ENCODE measurements at regions not wholly inside any gene's neighbourhood (a gene's known extent, or its start where the extent isn't known, plus 50 kb on each side); places are given as distances from the start of the nearest gene placed in this dataset.
"Not testable (repeated sequence)": the region's sequence is repeated elsewhere in the genome, so short reads cannot be mapped to it uniquely, and the experiment has no call there.

DNA sequence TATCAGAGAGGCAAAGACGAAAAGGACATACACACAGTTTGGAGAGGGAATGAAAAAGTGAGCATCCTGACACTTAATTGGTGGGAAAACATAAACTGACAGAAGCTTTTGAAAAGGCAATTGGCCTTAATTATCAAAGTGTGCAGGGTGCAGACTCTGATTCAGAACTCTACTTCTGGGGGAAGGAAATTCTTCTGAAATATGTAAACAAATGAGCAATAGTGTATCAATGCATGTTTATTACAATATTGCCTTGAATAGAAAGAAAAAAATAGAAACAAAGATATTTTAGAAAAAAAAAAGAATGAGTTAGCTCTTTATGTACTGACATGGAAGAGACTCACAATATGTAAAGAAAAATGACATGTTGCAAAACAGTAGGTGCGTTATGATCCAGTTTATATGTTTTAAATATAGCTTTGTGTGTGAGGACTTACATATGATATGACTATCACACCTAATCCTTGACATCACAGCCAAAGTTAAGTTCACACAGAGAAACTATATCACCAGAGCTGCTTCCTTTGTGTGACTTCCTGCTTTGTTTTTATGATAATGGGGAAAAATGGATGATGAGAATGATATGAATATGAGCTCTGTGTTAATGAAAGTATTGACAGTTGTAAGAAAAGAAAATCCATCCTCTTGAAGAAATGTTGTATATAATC, 182.4 kb downstream of the KCTD12 start:
- DNase-seq: no peak

DNA sequence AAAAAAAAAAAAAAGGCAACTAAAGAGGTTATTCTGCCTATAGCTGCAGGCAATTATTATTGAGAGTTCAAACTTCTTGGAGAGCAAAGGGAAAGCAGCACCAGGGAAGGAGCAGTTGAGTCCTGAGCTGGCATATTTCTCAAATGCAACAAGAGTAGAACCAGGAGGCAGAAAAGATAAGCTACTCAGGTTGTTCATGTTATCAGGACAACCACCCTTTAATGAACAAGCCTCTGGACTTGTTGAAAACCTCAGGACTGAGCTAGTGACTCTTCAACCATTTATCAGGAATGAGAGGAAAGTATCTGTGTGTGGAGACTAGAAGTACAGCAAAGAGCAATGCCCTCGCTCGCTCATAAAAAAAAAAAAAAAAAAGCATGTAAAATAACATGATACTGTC, 183.0 kb downstream of the KCTD12 start:
- no peak for DNase-seq

DNA sequence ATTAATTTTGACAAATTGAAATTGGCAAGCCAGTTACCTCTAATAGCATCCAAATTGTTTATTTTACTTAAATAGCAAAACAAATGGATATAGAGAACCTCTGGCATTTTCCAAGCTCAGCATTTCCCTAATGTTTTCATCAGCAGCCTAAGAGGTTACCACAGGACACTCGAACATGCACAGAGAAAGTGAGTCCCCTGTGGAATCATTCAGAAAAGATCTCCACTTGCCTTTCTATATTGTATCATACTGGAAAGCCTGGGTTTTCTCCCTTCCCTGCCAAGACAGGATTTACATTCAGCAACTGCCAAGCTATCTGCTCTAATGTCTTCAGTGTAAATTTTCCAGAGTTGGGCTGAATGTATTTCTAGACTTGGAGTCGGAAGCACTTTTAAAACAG, 188.9 kb downstream of the KCTD12 start:
- no peak for DNase-seq

DNA sequence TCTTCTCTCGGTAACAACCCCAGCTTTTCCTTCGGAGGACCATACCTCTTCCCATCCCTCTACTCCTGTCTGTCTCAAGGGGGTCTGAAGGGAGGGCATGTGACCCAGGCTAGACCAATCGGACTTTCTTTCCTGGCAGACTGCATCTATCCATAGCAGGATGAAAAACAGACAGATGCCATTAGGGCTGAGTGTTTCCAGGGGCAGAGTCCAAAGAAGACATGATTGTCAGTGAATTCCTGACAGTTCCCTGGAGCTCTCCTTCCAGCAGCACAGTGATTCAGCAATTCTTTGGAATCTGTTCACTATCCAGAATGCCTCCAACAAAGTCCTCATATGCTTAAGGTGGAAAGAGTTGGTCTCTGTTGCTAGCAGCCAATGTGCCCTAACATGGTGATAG, 189.8 kb downstream of the KCTD12 start:
- DNase-seq: no peak

DNA sequence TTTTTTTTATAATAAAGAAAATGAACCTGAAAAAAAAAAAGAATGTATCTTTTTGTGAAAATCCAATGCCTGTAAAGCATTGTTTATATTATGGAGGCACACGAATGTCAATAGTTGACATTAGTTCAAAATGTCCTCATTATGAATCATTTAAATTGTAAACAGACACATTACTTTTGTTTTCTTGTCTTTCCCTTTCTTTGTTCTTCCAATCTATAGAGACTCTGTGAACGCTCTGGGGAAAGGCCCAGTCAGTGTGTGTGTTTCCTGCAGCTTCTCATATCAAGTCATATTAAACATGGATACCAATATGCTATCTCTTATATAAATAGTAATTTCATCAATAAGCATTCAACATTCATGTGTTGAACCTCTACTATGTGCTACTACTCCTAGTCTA, 193.1 kb downstream of the KCTD12 start:
- DNase-seq: no peak

GRCh38 chr13:76692346-76692745, 193.9 kb downstream of the KCTD12 start:
- no peak for DNase-seq

DNA sequence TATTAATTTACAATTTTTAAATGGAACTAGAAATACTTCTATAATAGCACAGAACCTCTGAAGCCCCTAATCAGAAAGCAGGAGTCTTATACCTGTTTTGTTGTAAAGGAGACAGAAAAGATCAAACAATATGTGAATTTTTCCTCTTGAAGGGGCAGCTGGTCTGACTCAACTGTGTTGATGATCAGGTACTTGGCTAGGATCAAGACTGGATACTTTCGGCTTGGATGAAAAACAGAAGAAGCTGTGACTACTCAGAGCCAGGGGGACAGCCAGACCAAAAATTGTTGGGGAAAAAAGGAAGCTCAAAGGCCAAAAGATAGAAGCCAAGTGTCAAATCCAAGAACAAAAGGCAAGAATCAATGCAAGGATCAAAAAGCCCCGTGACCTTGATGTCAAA, 195.6 kb downstream of the KCTD12 start:
- DNase-seq: no peak

DNA sequence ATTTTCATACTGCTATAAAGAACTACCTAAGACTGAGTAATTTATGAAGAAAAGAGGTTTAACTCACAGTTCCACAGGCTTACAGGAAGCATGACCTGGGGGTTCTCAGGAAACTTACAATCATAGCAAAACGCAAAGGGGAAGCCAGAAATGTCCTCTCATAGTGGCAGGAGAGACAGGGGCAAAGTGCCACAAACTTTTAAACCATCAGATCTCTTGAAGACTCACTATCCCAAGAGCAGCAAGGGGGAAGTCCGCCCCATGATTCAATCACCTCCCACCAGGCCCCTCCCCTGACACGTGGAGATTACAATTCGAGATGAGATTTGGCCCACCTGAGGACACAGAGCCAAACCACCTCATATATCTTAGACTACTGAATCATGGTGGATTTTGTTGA, 198.7 kb downstream of the KCTD12 start:
- no peak for DNase-seq

DNA sequence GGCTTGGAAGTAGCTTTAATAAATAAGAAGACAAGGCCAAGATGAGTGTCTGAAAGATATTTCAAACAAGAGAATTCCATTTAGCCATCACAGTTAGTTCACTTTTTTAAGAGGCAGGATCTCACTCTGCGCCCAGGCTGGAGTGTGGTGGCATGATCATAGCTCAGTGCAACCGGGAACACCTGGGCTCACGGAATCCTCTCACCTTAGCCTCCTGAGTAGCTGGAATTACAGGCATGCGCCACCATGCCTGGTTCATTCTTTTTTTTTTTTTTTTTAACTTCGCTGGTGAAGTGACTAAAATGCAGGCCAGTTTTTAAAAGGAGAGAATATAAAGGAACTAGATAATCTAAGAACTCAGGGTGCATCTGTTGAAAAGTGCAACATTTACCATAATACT, 200.3 kb downstream of the KCTD12 start:
- DNase-seq: no peak

DNA sequence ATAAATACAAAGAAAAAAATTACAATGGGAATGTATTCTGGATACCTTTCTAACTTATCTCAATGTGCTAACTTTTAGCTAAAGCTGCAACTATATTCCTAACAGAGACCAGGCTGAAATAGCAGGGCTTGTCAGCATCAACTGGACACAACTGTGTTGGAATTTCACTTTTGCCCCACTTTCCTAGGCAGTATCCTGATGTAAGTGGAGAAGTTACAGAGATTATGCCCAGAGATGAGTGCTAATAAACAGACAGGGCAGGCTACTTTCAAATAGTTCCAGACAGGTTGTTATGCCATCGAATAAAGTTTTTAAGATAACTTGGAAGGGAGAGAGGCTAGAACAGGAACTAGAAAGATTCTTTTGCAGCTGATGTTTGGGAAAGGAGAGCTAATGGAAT, 201.9 kb downstream of the KCTD12 start:
- no peak for DNase-seq

- DNase-seq: no peak
Measured at GRCh38 chr13:76683854-76684253, 202.4 kb downstream of the KCTD12 start.

GRCh38 chr13:76683168-76683567, 203.0 kb downstream of the KCTD12 start:
- no peak for DNase-seq

- no peak for DNase-seq
Measured at GRCh38 chr13:76680112-76680511, 206.1 kb downstream of the KCTD12 start.

- no peak for DNase-seq
Measured at GRCh38 chr13:76677043-76677442, 209.2 kb downstream of the KCTD12 start.

- no peak for DNase-seq
Measured at GRCh38 chr13:76672420-76672819, 213.8 kb downstream of the KCTD12 start.

GRCh38 chr13:76668716-76669115, 217.5 kb downstream of the KCTD12 start:
- no peak for DNase-seq

DNA sequence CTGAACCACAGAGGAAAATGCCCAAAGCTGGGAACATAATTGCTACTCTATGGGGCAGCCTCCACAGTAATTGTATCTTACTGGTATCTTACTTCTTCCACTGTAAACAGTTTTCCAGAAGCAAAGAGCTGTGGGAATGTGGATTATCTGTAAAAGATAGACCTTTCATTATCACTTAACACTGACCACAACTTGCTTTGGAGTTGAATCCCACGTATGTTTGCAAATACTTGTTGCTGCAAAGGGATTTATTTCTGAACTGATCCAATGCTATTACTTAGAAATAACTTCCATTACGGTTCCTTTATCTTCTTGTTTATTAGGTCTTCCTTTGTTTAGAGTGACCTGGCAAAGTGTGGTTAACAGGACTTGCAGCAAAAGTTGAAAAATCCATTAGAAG, 218.1 kb downstream of the KCTD12 start:
- no peak for DNase-seq

- DNase-seq: no peak
Measured at GRCh38 chr13:76667551-76667950, 218.7 kb downstream of the KCTD12 start.

GRCh38 chr13:76663592-76664335, 222.4 kb downstream of the KCTD12 start:
- no peak for DNase-seq

GRCh38 chr13:76659074-76659473, 227.1 kb downstream of the KCTD12 start:
- not testable (repeated sequence) for DNase-seq

DNA sequence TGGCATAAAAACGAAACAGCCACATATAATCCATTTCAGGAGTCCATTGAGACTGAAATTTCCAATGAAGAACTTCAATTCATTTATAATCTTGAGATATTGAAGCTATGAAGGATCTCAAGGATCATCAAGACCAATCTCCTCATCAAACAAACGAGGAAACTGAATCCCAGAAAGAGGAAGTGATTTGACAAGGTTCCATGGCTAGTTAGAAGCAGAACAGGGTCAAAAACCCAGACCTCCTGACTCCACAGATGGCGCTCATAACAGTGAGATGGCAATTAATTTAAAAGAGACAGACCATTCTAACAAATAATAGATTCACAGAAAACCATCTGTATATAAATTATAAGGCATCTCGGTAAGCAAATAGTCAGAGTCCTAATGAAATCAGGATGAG, 229.7 kb downstream of the KCTD12 start:
- no peak for DNase-seq

DNA sequence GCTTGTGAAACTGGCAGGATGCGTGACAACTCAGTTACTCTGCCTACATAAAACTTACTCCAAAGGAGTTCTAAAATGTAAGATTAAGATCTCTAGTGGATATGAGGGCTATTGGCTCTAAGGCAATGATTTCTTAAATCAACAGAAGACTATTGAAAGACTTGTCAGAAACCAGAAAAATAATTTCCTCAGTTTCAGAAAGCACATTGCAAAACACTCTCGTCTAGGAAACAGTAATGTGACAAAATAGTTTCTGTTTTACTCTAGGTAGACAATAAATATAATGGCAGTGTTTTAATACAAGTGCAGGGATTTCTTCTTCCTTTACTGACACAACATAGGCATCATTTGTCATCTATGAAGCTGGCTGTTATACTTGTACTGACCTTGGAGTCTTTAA, 230.1 kb downstream of the KCTD12 start:
- no peak for DNase-seq

DNA sequence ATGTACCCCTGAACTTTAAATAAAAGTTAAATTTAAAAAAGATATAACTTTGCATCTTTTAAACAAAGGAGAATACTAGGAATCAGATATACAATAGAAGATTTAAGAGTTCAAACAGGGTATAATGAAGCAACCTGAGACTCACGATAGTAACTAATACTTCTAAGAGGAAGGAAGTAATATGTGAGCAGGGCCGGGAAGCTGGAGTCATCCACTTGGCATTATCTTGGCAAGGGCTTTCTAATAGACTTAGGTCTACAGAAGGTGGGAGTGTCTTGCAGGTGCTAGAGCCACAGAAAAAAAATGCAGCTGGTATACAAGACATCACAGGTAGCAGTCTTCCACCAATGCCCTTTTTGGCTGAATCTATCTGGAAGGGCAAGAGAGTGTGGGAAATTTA, 231.9 kb downstream of the KCTD12 start:
- DNase-seq: no peak

DNA sequence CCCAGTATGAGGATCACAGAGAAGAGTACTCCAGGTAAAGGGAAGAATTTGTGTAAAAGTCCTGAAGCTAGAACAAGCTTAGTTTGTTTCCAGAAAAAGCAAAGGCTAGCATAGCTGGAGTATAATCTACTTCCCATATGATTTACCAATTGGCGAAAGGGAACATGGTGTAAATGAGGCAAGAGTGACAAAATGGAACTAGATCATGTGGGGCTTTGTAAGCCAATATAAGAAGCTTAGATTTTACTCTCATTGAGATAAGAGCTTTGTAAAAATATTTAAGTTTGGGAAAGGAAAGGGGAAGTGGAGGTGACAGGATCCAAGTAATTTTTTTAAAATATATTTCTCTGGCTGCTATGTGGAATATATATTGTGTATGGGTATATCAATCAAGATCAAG, 234.9 kb downstream of the KCTD12 start:
- no peak for DNase-seq

DNA sequence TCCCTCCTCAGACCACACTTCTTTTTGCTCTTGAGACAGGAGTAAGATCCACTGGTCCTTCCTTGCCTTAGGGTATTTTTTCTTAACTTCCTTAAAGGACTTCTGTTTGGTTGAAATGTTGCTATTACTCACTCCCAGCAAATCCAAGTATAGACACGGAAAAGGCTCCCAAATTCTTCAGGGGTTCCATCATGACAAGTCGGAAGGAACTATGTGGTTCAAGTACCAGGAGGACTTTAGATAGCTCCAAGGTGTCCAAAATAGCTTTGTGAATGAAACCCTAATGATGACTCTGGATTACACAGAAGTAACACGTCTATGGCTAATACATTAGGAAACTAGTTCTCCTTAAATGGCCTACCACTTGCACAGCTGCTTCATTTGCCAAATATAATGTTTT, 238.7 kb downstream of the KCTD12 start:
- no peak for DNase-seq

All from activated naive CD4-positive, alpha-beta T cell treated with anti-CD3 and anti-CD28 coated beads, Interleukin-2, amount 50 U/mL, for 16 hours (primary cell).